GM19395 (cell line): ENCODE measurements at regions not wholly inside any gene's neighbourhood (a gene's known extent, or its start where the extent isn't known, plus 50 kb on each side); places are given as distances from the start of the nearest gene placed in this dataset.

Experiments
- ATAC-seq: cut with Tn5 transposase; IDR thresholded peaks from one replicate; pipeline ENCODE4 v1.9.1; 2021; ENCODE audit warnings: mild to moderate bottlenecking, moderate library complexity; ENCODE audit not compliant: unreplicated experiment

DNA sequence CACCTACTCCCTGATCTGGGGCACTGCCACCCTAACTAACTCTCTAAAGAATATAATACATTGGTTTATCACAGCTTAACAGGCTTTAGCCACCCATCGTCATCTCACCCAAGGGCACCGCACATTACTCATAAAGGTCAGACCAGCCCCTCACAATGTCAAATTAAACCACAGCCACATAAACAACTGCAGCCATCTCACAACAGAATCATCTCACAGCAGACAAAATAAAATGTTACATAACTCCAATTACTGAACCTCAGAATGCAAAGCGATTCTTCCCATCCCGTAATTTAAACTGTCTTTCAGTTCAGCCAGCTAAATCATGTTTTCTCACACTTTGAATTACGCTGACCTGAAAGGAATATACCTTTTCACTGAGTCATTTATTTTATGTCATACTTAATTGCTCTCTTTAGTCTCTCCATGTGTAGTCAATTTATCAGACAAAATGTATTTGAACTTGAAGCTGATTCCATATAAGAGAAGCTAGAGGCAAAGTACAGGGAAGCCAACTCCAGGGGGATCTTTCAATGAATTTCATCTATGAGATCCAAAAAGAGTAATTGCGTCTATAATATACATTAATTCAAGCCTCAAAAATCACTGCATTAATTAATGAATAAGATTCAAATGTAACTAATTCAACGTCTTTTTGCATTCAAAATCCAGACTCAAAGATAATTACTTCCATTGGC lies 96.9 kb upstream of the NEBL start:
- ATAC-seq = no peak

- no peak for ATAC-seq
Measured at GRCh38 chr10:20993389-20993788, 96.3 kb upstream of the NEBL start.

DNA sequence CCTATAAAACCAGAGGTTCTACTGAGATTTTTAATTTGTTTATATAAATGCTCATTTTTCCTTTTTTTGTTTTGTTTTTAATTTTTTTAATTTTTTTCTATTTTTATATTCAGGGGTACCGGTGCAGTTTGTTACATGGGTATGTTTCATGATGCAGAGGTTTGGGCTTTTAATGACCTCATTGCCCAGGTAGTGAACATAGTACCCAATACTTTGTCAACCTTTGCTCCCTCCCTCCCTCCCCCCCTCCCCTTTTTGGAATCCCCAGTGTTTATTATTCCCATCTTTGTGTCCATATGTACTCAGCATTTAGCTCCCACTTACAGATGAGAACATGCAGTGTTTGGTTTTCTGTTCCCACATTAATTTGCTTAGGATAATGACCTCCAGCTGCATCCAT lies 94.4 kb upstream of the NEBL start:
- ATAC-seq = no peak

DNA sequence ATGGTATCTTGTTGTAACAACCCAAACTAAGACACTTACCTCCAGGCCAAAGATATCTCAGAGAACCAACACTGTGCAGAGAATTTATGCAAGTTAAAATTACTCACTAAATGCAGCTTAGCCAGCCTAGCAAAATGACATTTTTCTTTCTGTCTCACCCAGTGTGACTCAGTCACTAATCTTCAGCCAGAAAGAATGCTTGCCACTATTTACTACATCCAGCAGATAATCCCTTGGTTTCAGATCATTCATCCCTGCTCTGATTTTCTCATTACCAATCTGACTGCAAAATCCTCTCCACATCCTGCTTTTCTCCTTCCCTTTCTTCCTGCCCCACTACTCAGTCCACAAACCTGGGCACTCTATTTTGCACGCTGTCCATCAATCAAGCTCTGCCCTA lies 93.5 kb upstream of the NEBL start:
- no peak for ATAC-seq

DNA sequence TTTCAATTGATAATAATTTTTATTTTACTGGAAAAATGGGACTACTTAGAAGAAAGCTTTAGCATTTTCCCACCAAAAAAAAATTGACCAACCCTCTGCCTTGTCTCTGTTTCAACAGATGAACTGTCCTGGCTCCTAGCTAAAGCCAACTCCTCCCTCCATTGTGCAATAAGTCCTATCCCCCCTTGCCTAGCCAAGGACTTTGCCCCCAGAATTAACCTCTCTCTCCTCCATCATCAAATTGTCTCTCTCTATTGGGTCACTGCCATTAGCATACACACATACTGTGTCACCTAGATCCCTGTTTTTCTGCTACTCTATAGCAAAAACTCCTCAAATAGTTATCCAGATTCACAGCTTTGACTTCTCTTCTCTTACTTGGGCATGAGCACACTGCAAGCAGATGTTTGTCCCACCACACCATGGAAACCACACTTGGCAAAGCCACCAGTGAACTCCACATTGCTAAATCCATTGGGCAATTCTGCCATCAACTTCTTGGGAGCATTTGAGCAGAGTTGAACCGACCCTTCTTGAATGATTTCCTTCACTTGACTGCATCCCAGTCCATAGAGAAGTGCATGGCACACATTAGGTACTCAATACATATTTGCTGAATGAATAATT lies 91.4 kb upstream of the NEBL start:
- no peak for ATAC-seq

DNA sequence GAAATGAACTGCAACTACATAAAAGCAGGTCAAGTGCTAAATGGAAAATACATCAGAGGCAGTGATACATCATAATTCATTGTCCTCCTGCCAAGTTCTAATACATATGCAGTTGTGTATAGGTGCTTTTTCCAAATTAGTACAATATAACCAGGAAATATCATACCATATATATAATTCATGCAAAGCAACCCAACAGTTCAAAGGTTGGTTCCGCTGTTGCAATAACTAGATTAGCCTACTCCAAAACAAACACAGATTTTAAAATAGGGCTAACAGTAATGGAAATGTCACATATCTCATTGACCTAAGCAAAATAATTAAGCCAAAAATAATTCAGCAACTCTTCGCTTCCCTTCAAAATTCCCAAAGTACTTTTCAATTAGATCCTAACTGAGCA lies 88.9 kb upstream of the NEBL start:
- no peak for ATAC-seq

DNA sequence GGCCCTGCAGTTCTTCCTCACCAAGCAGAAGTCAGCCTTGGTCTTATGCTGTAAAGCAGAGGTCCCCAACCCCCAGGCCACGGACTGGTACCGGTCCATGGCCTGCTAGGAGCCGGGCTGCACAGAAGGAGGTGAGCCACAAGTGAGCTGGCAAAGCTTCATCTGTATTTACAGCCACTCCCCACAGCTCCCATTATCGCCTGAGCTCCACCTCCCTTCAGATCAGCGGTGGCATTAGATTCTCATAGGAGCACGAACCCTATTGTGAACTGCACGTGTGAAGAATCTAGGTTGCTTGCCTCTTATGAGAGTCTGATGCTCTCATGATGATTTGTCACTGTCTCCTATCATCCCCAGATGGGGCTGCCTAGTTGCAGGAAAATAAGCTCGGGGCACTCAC lies 87.6 kb upstream of the NEBL start:
- no peak for ATAC-seq

GRCh38 chr10:20981419-20981953 lies 84.4 kb upstream of the NEBL start:
- no peak for ATAC-seq

GRCh38 chr10:20978617-20979016 lies 81.5 kb upstream of the NEBL start:
- ATAC-seq = no peak

DNA sequence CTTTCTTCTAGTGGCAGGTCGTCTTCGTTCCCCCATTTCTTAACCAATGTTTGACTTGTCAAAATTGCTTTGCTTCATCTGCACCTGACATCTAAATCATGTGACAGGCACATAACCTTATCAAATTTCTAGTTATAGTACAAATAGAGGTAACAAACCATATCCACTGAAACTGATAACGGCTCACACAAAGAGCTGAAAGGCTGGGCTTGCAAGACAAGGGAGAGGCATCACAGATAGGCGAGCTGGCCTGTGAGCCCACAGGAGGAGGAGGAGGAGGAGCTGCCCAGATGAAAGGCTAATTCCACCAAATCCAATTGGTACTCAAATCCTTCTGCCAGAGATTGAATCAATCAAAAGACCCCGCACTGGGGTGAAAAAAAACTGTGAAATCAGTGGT lies 80.2 kb upstream of the NEBL start:
- ATAC-seq = no peak

- ATAC-seq = no peak
Measured at GRCh38 chr10:20976891-20977290, 79.8 kb upstream of the NEBL start.

GRCh38 chr10:20976390-20976789 lies 79.3 kb upstream of the NEBL start:
- ATAC-seq = no peak

- ATAC-seq = no peak
Measured at GRCh38 chr10:20975236-20975635, 78.1 kb upstream of the NEBL start.

DNA sequence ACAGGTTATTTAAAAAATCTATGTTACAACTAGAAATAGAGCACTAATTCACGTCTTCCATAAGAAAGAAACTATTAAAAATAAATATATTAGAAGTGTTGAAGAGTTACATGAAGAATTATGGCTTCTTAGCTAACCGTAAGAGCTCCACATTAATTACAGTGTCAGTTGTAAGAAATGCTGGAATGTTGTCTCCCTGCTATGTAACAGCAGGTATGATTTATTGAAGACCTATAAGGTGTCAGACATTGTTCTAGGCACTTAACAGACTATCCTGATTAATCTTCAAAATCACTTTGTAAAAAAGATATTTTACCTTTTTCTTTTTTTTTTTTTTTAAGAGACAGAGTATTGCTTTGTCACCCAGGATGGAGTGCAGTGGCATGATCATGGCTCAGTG lies 75.8 kb upstream of the NEBL start:
- no peak for ATAC-seq

DNA sequence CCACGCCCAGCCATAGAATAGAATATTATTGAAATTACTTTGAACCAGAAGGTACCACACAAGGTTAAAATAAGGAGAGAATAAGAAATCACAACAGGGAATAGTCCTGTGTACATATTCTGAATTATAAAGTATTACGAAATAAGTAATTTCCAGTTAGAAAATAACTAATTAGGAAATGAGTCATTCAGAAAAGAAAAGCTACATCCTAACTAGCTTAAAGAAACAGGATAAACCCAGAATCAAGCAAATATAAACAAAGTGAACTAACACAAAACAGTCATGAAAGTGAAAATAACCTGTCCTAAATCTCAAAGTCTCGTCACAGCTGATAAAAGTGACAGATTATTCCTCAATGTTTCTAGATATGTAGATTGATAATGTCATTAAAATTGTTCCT lies 74.8 kb upstream of the NEBL start:
- ATAC-seq = no peak

- ATAC-seq = peak; percentile 97
Measured at GRCh38 chr10:20970708-20971107, 73.6 kb upstream of the NEBL start.

- ATAC-seq = peak; percentile 4
Measured at GRCh38 chr10:20970044-20970443, 72.9 kb upstream of the NEBL start.

DNA sequence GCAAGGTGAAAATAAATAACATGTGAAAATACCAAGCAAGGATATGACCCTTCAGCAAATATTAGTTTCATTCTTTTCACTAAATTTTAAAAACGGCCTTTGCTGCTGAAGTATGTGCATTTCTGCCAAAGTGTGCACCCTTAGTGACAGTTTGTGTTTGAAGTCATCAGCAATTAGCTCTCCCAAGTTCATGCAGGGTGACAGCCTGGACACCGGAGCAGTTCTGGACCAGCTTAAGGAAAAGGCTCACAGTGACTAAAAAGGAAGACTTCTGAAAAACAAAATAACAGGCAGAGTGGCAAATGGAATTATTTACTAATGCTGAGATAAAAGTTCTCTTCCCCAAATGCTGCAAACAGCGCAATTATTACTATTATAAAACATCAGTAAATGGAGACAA lies 69.3 kb upstream of the NEBL start:
- no peak for ATAC-seq

GRCh38 chr10:20963721-20964595 lies 66.8 kb upstream of the NEBL start:
- no peak for ATAC-seq

GRCh38 chr10:20963056-20963455 lies 65.9 kb upstream of the NEBL start:
- ATAC-seq = no peak

- no peak for ATAC-seq
Measured at GRCh38 chr10:20962165-20962564, 65.1 kb upstream of the NEBL start.

DNA sequence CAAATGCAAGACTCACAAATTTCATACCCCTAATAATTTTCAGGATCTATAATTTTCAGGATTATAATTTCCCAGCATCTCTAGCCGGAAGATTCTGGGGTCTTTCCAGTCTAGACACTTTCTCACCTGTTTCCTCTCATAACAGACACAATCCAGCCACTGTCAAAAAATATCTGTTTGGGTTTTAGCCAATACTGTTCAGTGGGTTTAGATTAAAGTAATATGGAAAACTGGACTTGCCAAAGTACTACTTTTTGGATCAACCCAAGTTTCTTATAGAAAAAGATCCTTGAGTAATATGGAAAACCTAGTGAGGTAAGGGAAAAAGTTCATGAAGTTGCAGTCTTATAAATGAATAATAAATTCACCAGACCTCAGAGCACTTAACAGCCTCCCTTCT lies 62.1 kb upstream of the NEBL start:
- no peak for ATAC-seq
